CD8-positive, alpha-beta memory T cell (primary cell): ENCODE measurements at regions not wholly inside any gene's neighbourhood (a gene's known extent, or its start where the extent isn't known, plus 50 kb on each side); places are given as distances from the start of the nearest gene placed in this dataset.

Experiments
- CTCF ChIA-PET: fragments of 350-600 bp; sonication (Branson Sonifier 250); formaldehyde crosslinking; loops from one replicate; lab custom pipeline; 2021; ENCODE audit warnings: antibody characterized with exemption; lab: Charles Lee
- POLR2A ChIA-PET: fragments of 350-600 bp; sonication (Branson Sonifier 250); formaldehyde crosslinking; loops from one replicate; lab custom pipeline; 2021; ENCODE audit warnings: antibody characterized with exemption; lab: Charles Lee
- DNase-seq, 5 donors: peaks; one replicate each; pipeline versions ENCODE4 v3.0.0 to v3.0.0-alpha.2; 2020 to 2022; ENCODE audit warnings: mixed read lengths in 1 of 5
- H3K27ac ChIP-seq: one replicate; pipeline ENCODE4 v1.7.0; 2013; ENCODE audit warnings: low read depth, mild to moderate bottlenecking, low read length, moderate library complexity
- H3K27me3 ChIP-seq: 2 replicates; pipeline ENCODE4 v1.7.0; 2013; ENCODE audit warnings: low read length, mild to moderate bottlenecking; ENCODE audit not compliant: insufficient read depth, poor library complexity, severe bottlenecking
- H3K36me3 ChIP-seq: 2 replicates; pipeline ENCODE4 v1.7.0; 2013; ENCODE audit warnings: mild to moderate bottlenecking, low read length, moderate library complexity; ENCODE audit not compliant: insufficient read depth
- H3K4me1 ChIP-seq: 2 replicates; pipeline ENCODE4 v1.7.0; 2013; ENCODE audit warnings: mild to moderate bottlenecking, low read length, moderate library complexity; ENCODE audit not compliant: insufficient read depth
- H3K4me3 ChIP-seq: 2 replicates; pipeline ENCODE4 v1.7.0; 2013; ENCODE audit warnings: mild to moderate bottlenecking, low read length
- H3K9me3 ChIP-seq: 2 replicates; pipeline ENCODE4 v1.7.0; 2013; ENCODE audit warnings: mild to moderate bottlenecking, low read length
- H3K27ac Mint-ChIP-seq, 8 donors: one replicate each; pipeline ENCODE4 v1.8.0; 2020 to 2021; ENCODE audit warnings: mixed read lengths in 8 of 8, mild to moderate bottlenecking in 6 of 8, inconsistent platforms in 3 of 8, moderate library complexity in 3 of 8
- H3K27me3 Mint-ChIP-seq, 2 donors: one replicate each; pipeline ENCODE4 v1.8.0; 2020 to 2021; ENCODE audit warnings: mixed read lengths in 2 of 2, mild to moderate bottlenecking in 1 of 2, moderate library complexity in 1 of 2
- H3K36me3 Mint-ChIP-seq, 3 donors: one replicate each; pipeline ENCODE4 v1.8.0; 2020 to 2021; ENCODE audit warnings: mixed read lengths in 3 of 3, inconsistent platforms in 1 of 3, mild to moderate bottlenecking in 1 of 3
- H3K4me1 Mint-ChIP-seq, 3 donors: one replicate each; pipeline ENCODE4 v1.8.0; 2020 to 2021; ENCODE audit warnings: mixed read lengths in 3 of 3, inconsistent platforms in 1 of 3, mild to moderate bottlenecking in 1 of 3
- H3K4me3 Mint-ChIP-seq, 7 donors: one replicate each; pipeline ENCODE4 v1.8.0; 2020 to 2021; ENCODE audit warnings: mixed read lengths in 7 of 7, mild to moderate bottlenecking in 6 of 7, moderate library complexity in 4 of 7, inconsistent platforms in 2 of 7
- H3K9me3 Mint-ChIP-seq, 5 donors: one replicate each; pipeline ENCODE4 v1.8.0; 2020 to 2022; ENCODE audit warnings: mixed read lengths in 5 of 5, mild to moderate bottlenecking in 3 of 5, moderate library complexity in 2 of 5, inconsistent platforms in 1 of 5

- no peaks in the 10 kb centered on the region for H3K4me1 ChIP-seq
- POLR2A ChIA-PET, result no interaction called here
- no peak overlapping the region for H3K27ac Mint-ChIP-seq
- H3K27ac ChIP-seq, result no peak overlapping the region
- peaks cover 0 to 1% of the 10 kb centered on the region in 2 donors for H3K27me3 Mint-ChIP-seq
- DNase-seq, result no peak
- no peaks in the 10 kb centered on the region for H3K36me3 Mint-ChIP-seq
- H3K9me3 Mint-ChIP-seq, result no peaks in the 10 kb centered on the region
- no peaks in the 10 kb centered on the region for H3K27me3 ChIP-seq
- no peaks in the 10 kb centered on the region for H3K36me3 ChIP-seq
- no peaks in the 10 kb centered on the region for H3K4me1 Mint-ChIP-seq
- H3K9me3 ChIP-seq, result no peaks in the 10 kb centered on the region
- H3K4me3 Mint-ChIP-seq, result no peak overlapping the region
- CTCF ChIA-PET, result no interaction called here
- H3K4me3 ChIP-seq, result no peak overlapping the region
These were observed 102.6 kb downstream of the PTPRS start for GRCh38 chr19:5237939-5238480.

- CTCF ChIA-PET, result no interaction called here
- H3K4me1 Mint-ChIP-seq, result no peaks in the 10 kb centered on the region
- H3K4me3 ChIP-seq, result no peak overlapping the region
These were observed 103.3 kb downstream of the PTPRS start for GRCh38 chr19:5237190-5237780.

GRCh38 chr19:5235458-5236219, 105.0 kb downstream of the PTPRS start:
- peaks cover 0 to 1% of the 10 kb centered on the region in 2 donors for H3K27me3 Mint-ChIP-seq

More at GRCh38 chr19:5237190-5237780, 103.3 kb downstream of the PTPRS start:
- H3K36me3 ChIP-seq, result no peaks in the 10 kb centered on the region
- DNase-seq, result no peak
- Mint-ChIP-seq H3K36me3 (no peaks in the 10 kb centered on the region), H3K9me3 (no peaks in the 10 kb centered on the region), H3K27ac (no peak overlapping the region), H3K27me3 (peaks cover 0 to 1% of the 10 kb centered on the region in 2 donors), H3K4me3 (no peak overlapping the region)
- H3K27ac ChIP-seq, result no peak overlapping the region
- no peaks in the 10 kb centered on the region for H3K9me3 ChIP-seq
- H3K27me3 ChIP-seq, result no peaks in the 10 kb centered on the region
- POLR2A ChIA-PET, result no interaction called here
- no peaks in the 10 kb centered on the region for H3K4me1 ChIP-seq

GRCh38 chr19:5234412-5234811, 106.2 kb downstream of the PTPRS start:
- Mint-ChIP-seq H3K9me3 (no peaks in the 10 kb centered on the region), H3K4me3 (no peak overlapping the region), H3K36me3 (no peaks in the 10 kb centered on the region), H3K4me1 (peaks cover 2 to 5% (median 4%) of the 10 kb centered on the region in 3 donors), H3K27ac (no peak overlapping the region), H3K27me3 (peaks cover under 1 to 4% of the 10 kb centered on the region in 2 donors)
- Histone ChIP-seq H3K36me3 (no peaks in the 10 kb centered on the region), H3K27ac (no peak overlapping the region), H3K4me3 (no peak overlapping the region), H3K27me3 (no peaks in the 10 kb centered on the region), H3K9me3 (no peaks in the 10 kb centered on the region), H3K4me1 (no peaks in the 10 kb centered on the region)
- DNase-seq, result no peak
- POLR2A ChIA-PET, result no interaction called here
- CTCF ChIA-PET, result no interaction called here

More at GRCh38 chr19:5235458-5236219, 105.0 kb downstream of the PTPRS start:
- H3K36me3 ChIP-seq, result no peaks in the 10 kb centered on the region
- Mint-ChIP-seq H3K27ac (no peak overlapping the region), H3K4me1 (no peaks in the 10 kb centered on the region), H3K4me3 (no peak overlapping the region), H3K9me3 (no peaks in the 10 kb centered on the region), H3K36me3 (no peaks in the 10 kb centered on the region)
- H3K4me1 ChIP-seq, result no peaks in the 10 kb centered on the region
- no peaks in the 10 kb centered on the region for H3K9me3 ChIP-seq
- no peak overlapping the region for H3K4me3 ChIP-seq
- no peaks in the 10 kb centered on the region for H3K27me3 ChIP-seq
- ChIA-PET POLR2A (no interaction called here), CTCF (no interaction called here)
- H3K27ac ChIP-seq, result no peak overlapping the region
- DNase-seq, result no peak

GRCh38 chr19:5232798-5233505, 107.7 kb downstream of the PTPRS start:
- Mint-ChIP-seq H3K4me1 (peaks cover 4 to 11% (median 6%) of the 10 kb centered on the region in 3 donors), H3K27me3 (peaks cover 5 to 10% of the 10 kb centered on the region in 2 donors), H3K4me3 (no peak overlapping the region), H3K27ac (no peak overlapping the region), H3K36me3 (no peaks in the 10 kb centered on the region), H3K9me3 (no peaks in the 10 kb centered on the region)
- H3K27ac ChIP-seq, result no peak overlapping the region
- H3K36me3 ChIP-seq, result no peaks in the 10 kb centered on the region
- no peak overlapping the region for H3K4me3 ChIP-seq
- H3K27me3 ChIP-seq, result no peaks in the 10 kb centered on the region
- H3K9me3 ChIP-seq, result no peaks in the 10 kb centered on the region
- ChIA-PET CTCF (interaction anchor here (1.6 kb wide), 1 partner anchor 8 kb away, joined by 3 read pairs; no protein-coding TSS in a partner anchor), POLR2A (interaction anchor here (0.5 kb wide), 1 partner anchor 355 kb away, joined by 3 read pairs; no protein-coding TSS in a partner anchor)
- no peak for DNase-seq
- H3K4me1 ChIP-seq, result no peaks in the 10 kb centered on the region

GRCh38 chr19:5231857-5232678, 108.5 kb downstream of the PTPRS start:
- Mint-ChIP-seq H3K4me1 (peaks cover 4 to 11% (median 6%) of the 10 kb centered on the region in 3 donors), H3K9me3 (no peaks in the 10 kb centered on the region), H3K4me3 (no peak overlapping the region), H3K36me3 (no peaks in the 10 kb centered on the region), H3K27ac (no peak overlapping the region), H3K27me3 (peaks cover 5 to 14% of the 10 kb centered on the region in 2 donors)
- POLR2A ChIA-PET, result no interaction called here
- Histone ChIP-seq H3K36me3 (no peaks in the 10 kb centered on the region), H3K9me3 (no peaks in the 10 kb centered on the region), H3K27me3 (no peaks in the 10 kb centered on the region), H3K4me3 (no peak overlapping the region), H3K27ac (no peak overlapping the region), H3K4me1 (no peaks in the 10 kb centered on the region)
- CTCF ChIA-PET, result interaction anchor here (0.9 to 1.6 kb wide), 2 partner anchors 8 to 9 kb away, joined by 3 read pairs; no protein-coding TSS in a partner anchor
- no peak for DNase-seq

- Mint-ChIP-seq H3K9me3 (no peaks in the 10 kb centered on the region), H3K27ac (no peak overlapping the region), H3K36me3 (no peaks in the 10 kb centered on the region), H3K27me3 (peaks cover 8 to 18% of the 10 kb centered on the region in 2 donors), H3K4me3 (no peak overlapping the region), H3K4me1 (peaks cover 4 to 11% (median 6%) of the 10 kb centered on the region in 3 donors)
- H3K4me1 ChIP-seq, result no peaks in the 10 kb centered on the region
- H3K27me3 ChIP-seq, result no peaks in the 10 kb centered on the region
- H3K36me3 ChIP-seq, result no peaks in the 10 kb centered on the region
- no peaks in the 10 kb centered on the region for H3K9me3 ChIP-seq
- no peak overlapping the region for H3K27ac ChIP-seq
- ChIA-PET POLR2A (no interaction called here), CTCF (no interaction called here)
- no peak overlapping the region for H3K4me3 ChIP-seq
- DNase-seq, result no peak
These were observed 109.7 kb downstream of the PTPRS start for GRCh38 chr19:5230730-5231555.
